Large intestine (tissue), 3 donors: ENCODE measurements at regions not wholly inside any gene's neighbourhood (a gene's known extent, or its start where the extent isn't known, plus 50 kb on each side); places are given as distances from the start of the nearest gene placed in this dataset.
"Not testable (repeated sequence)": the region's sequence is repeated elsewhere in the genome, so short reads cannot be mapped to it uniquely, and the experiment has no call there.

Experiments
- DNase-seq, 2 donors: peaks; one replicate each; pipeline versions ENCODE4 v3.0.0 to v3.0.0-alpha.2; 2013
- H3K27ac ChIP-seq: one replicate; pipeline ENCODE4 v1.5.1; 2013; ENCODE audit warnings: low read length
- H3K27me3 ChIP-seq: 2 replicates; pipeline ENCODE4 v1.6.1; 2013; ENCODE audit warnings: low read length; ENCODE audit not compliant: control insufficient read depth, insufficient read depth
- H3K36me3 ChIP-seq: 2 replicates; pipeline ENCODE4 v1.6.1; 2013; ENCODE audit warnings: low read length; ENCODE audit not compliant: control insufficient read depth, insufficient read depth
- H3K4me1 ChIP-seq: one replicate; pipeline ENCODE4 v1.6.1; 2013; ENCODE audit warnings: low read length; ENCODE audit not compliant: control insufficient read depth, insufficient read depth
- H3K4me3 ChIP-seq: one replicate; pipeline ENCODE4 v1.5.1; 2013; ENCODE audit warnings: low read length
- H3K9me3 ChIP-seq: one replicate; pipeline ENCODE4 v1.6.1; 2013; ENCODE audit warnings: mild to moderate bottlenecking, low read depth, low read length, moderate library complexity; ENCODE audit not compliant: control insufficient read depth
- WGBS: methylation state at CpG from one replicate; pipeline ENCODE4 v1.1.5; 2013; ENCODE audit warnings: low lambda C conversion rate; ENCODE audit not compliant: insufficient coverage; 5-methylcytosine and 5-hydroxymethylcytosine counted together

- no CpG with 5 or more reads among the region's 2 CpGs for WGBS
- Histone ChIP-seq H3K36me3 (no peaks in the 10 kb centered on the region), H3K27me3 (no peaks in the 10 kb centered on the region), H3K4me1 (no peaks in the 10 kb centered on the region), H3K4me3 (no peak overlapping the region), H3K9me3 (no peaks in the 10 kb centered on the region), H3K27ac (no peak overlapping the region)
- no peak for DNase-seq
These were observed 161.3 kb upstream of the EYA4 start for GRCh38 chr6:133079901-133080300.

GRCh38 chr6:133083248-133083967 lies 157.7 kb upstream of the EYA4 start:
- Histone ChIP-seq H3K27me3 (no peaks in the 10 kb centered on the region), H3K36me3 (no peaks in the 10 kb centered on the region), H3K27ac (no peak overlapping the region), H3K9me3 (no peaks in the 10 kb centered on the region), H3K4me3 (no peak overlapping the region), H3K4me1 (no peaks in the 10 kb centered on the region)
- WGBS = 83% methylated on average over 1 of the region's 2 CpGs
- DNase-seq = no peak

- H3K4me1 ChIP-seq = no peaks in the 10 kb centered on the region
- H3K4me3 ChIP-seq = no peak overlapping the region
- no peak overlapping the region for H3K27ac ChIP-seq
- no peaks in the 10 kb centered on the region for H3K9me3 ChIP-seq
- no peaks in the 10 kb centered on the region for H3K27me3 ChIP-seq
- WGBS = no CpG with 5 or more reads among the region's 1 CpG
- DNase-seq = no peak
- H3K36me3 ChIP-seq = no peaks in the 10 kb centered on the region
These were observed 155.7 kb upstream of the EYA4 start for GRCh38 chr6:133085471-133085870.

- 80% methylated on average over 1 of the region's 2 CpGs for WGBS
- H3K9me3 ChIP-seq = no peaks in the 10 kb centered on the region
- no peaks in the 10 kb centered on the region for H3K36me3 ChIP-seq
- H3K27me3 ChIP-seq = no peaks in the 10 kb centered on the region
- H3K4me1 ChIP-seq = no peaks in the 10 kb centered on the region
- DNase-seq = no peak
- H3K4me3 ChIP-seq = no peak overlapping the region
- H3K27ac ChIP-seq = no peak overlapping the region
These were observed 155.3 kb upstream of the EYA4 start for GRCh38 chr6:133085896-133086295.

- Histone ChIP-seq H3K27ac (no peak overlapping the region), H3K36me3 (no peaks in the 10 kb centered on the region), H3K9me3 (no peaks in the 10 kb centered on the region), H3K27me3 (no peaks in the 10 kb centered on the region), H3K4me1 (no peaks in the 10 kb centered on the region), H3K4me3 (no peak overlapping the region)
- 89% methylated on average over 2 of the region's 5 CpGs for whole genome bisulfite sequencing
- no peak for DNase-seq
These were observed 152.0 kb upstream of the EYA4 start for GRCh38 chr6:133088931-133089695.

- H3K27ac ChIP-seq = no peak overlapping the region
- H3K36me3 ChIP-seq = no peaks in the 10 kb centered on the region
- no CpG with 5 or more reads among the region's 1 CpG for WGBS
- no peak overlapping the region for H3K4me3 ChIP-seq
- no peaks in the 10 kb centered on the region for H3K4me1 ChIP-seq
- DNase-seq = no peak
- no peaks in the 10 kb centered on the region for H3K9me3 ChIP-seq
- no peaks in the 10 kb centered on the region for H3K27me3 ChIP-seq
These were observed 149.0 kb upstream of the EYA4 start for GRCh38 chr6:133092199-133092598.

- no peaks in the 10 kb centered on the region for H3K27me3 ChIP-seq
- H3K36me3 ChIP-seq = no peaks in the 10 kb centered on the region
- no peaks in the 10 kb centered on the region for H3K4me1 ChIP-seq
- no CpG with 5 or more reads among the region's 5 CpGs for WGBS
- H3K4me3 ChIP-seq = no peak overlapping the region
- no peak for DNase-seq
- H3K27ac ChIP-seq = no peak overlapping the region
- H3K9me3 ChIP-seq = no peaks in the 10 kb centered on the region
These were observed 148.4 kb upstream of the EYA4 start for GRCh38 chr6:133092771-133093170.

- not testable (repeated sequence) for H3K27ac ChIP-seq, H3K4me3 ChIP-seq, H3K4me1 ChIP-seq, H3K27me3 ChIP-seq, H3K36me3 ChIP-seq, H3K9me3 ChIP-seq, DNase-seq
- no CpG with 5 or more reads among the region's 3 CpGs for WGBS
These were observed 147.9 kb upstream of the EYA4 start for GRCh38 chr6:133093211-133093610.

- no peaks in the 10 kb centered on the region for H3K27me3 ChIP-seq
- no peaks in the 10 kb centered on the region for H3K9me3 ChIP-seq
- no peak overlapping the region for H3K4me3 ChIP-seq
- WGBS = no CpG with 5 or more reads among the region's 3 CpGs
- DNase-seq = no peak
- H3K27ac ChIP-seq = no peak overlapping the region
- H3K4me1 ChIP-seq = no peaks in the 10 kb centered on the region
- no peaks in the 10 kb centered on the region for H3K36me3 ChIP-seq
These were observed 147.2 kb upstream of the EYA4 start for GRCh38 chr6:133093956-133094355.

- no CpG with 5 or more reads among the region's 1 CpG for WGBS
- no peak for DNase-seq
- H3K36me3 ChIP-seq = no peaks in the 10 kb centered on the region
- H3K27me3 ChIP-seq = no peaks in the 10 kb centered on the region
- no peaks in the 10 kb centered on the region for H3K4me1 ChIP-seq
- no peak overlapping the region for H3K27ac ChIP-seq
- no peak overlapping the region for H3K4me3 ChIP-seq
- no peaks in the 10 kb centered on the region for H3K9me3 ChIP-seq
These were observed 143.9 kb upstream of the EYA4 start for GRCh38 chr6:133097208-133097607.

- Histone ChIP-seq H3K27ac (no peak overlapping the region), H3K4me1 (no peaks in the 10 kb centered on the region), H3K36me3 (no peaks in the 10 kb centered on the region), H3K9me3 (no peaks in the 10 kb centered on the region), H3K4me3 (no peak overlapping the region), H3K27me3 (no peaks in the 10 kb centered on the region)
- DNase-seq = no peak
These were observed 141.6 kb upstream of the EYA4 start for GRCh38 chr6:133099573-133099972.
